AG09319 (cell line): ENCODE measurements at regions not wholly inside any gene's neighbourhood (a gene's known extent, or its start where the extent isn't known, plus 50 kb on each side); places are given as distances from the start of the nearest gene placed in this dataset.

Experiments used
- DNase-seq: peaks from one replicate; pipeline ENCODE4 v3.0.0-alpha.2; 2010; ENCODE audit warnings: low read depth; ENCODE audit errors: extremely low read depth
- CTCF ChIP-seq: IDR thresholded peaks from 2 replicates; pipeline ENCODE4 v1.5.1; 2011; ENCODE audit warnings: low read depth, mild to moderate bottlenecking, inconsistent platforms, low read length, moderate library complexity

- no peak for DNase-seq
- no peak for TF ChIP-seq CTCF
Observed at GRCh38 chr7:93015779-93016481, 101.8 kb downstream of the SAMD9 start.

GRCh38 chr7:93015101-93015778 lies 102.5 kb downstream of the SAMD9 start:
- no peak for TF ChIP-seq CTCF
- DNase-seq: peak; percentile 41

- TF ChIP-seq CTCF: no peak
- DNase-seq: no peak
Observed at GRCh38 chr7:93014410-93014809, 103.4 kb downstream of the SAMD9 start.

- DNase-seq: no peak
- TF ChIP-seq CTCF: no peak
Observed at GRCh38 chr7:93013446-93014061, 104.2 kb downstream of the SAMD9 start.

- no peak for TF ChIP-seq CTCF
- DNase-seq: peak; percentile 52
Observed at GRCh38 chr7:93011351-93012294, 106.2 kb downstream of the SAMD9 start.

GRCh38 chr7:93008833-93009232 lies 108.9 kb downstream of the SAMD9 start:
- no peak for TF ChIP-seq CTCF

More at GRCh38 chr7:93008833-93009232, 108.9 kb downstream of the SAMD9 start:
- DNase-seq: no peak
